Non-pigmented ciliary epithelial cell (primary cell): ENCODE measurements at regions not wholly inside any gene's neighbourhood (a gene's known extent, or its start where the extent isn't known, plus 50 kb on each side); places are given as distances from the start of the nearest gene placed in this dataset.
A peak's percentile ranks its signal among the peaks of the same experiment; 100 is the strongest.

Source experiments
- DNase-seq: peaks from one replicate; pipeline ENCODE4 v3.0.0-alpha.2; 2010; ENCODE audit warnings: low read depth

DNA sequence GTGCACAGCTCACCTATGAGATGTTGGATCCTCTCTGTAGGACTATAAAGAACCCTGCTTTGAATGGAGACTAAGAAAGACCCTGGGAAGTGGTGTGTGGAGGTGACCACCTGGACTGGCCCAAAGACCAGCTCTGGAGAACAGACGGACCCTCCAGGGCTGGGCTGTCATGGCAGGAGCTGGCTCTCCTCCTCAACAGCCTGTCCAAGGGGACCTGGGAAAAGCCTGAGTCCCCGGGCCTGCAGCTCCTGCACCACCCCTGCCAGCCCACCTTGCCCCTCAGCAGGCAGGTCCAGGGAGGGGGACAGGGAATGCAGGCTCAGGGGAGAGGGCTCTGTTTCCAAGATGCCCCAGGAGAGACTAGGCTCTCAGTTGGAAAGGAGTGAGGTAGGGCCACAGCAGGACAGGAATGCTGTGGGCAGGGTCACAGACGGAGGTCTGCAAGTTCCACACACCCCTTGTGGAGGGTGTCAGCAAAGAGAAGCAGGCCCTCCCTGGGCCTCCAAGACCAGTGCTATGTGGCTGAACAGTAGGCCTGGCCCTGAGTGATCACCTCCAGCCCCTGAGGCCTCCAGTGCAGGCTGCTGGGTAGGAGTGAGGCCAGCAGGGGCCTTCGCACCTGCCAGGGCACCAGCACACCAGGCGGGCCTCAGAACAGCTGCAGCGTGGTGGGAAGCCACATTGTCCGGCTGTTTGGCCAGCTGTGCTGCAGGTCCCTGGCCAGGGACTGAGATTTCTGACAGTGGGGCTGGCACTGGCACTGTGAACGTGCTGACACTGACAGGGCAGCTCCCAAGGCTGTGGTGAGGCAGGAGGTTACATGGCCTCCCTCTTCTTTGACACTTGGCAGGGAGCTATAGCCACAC lies 86.4 kb upstream of the OTOS start:
- DNase-seq: no peak

DNA sequence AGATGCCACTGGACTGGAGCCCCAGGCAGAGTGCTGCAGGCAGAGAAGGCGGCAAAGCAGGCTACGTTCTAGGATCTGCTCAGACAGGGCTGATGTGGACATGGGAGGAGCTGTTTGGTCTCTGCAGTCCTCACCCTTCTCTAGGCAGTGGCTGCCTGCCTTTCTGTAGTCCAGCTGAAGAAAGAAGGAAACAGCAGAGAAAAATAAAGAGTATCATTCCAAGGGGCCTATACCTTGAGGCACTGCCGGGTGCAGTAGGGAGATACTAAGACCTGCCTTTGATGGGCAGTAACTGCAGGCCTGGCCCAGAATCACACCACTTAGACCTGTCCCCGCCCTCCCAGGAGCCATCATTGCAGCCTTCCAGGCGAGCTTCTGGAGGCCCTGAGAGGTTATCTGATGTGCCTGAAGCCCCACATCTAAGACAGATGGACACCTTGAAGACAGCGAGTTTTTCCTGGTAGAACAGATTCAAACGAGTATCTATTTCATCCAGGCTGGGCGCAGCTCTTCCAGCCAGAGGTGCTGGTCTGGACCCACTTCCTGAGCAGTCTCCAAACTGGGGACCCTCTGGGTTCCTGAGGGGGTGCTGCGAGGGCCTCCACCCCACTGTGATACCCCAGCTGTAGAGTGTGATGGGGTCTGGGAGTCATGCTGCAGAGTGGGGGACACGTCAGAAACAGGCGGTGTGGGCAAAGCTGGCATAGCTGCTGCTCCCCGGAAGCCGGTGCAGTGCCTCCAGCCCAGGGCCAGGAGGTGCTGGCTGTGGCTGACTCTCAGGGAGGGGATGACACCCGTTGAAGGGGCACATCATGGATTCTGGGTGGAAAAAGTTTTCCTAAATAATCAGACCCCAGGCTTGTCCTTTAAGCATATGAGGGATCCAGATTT lies 87.3 kb upstream of the OTOS start:
- DNase-seq: no peak

DNA sequence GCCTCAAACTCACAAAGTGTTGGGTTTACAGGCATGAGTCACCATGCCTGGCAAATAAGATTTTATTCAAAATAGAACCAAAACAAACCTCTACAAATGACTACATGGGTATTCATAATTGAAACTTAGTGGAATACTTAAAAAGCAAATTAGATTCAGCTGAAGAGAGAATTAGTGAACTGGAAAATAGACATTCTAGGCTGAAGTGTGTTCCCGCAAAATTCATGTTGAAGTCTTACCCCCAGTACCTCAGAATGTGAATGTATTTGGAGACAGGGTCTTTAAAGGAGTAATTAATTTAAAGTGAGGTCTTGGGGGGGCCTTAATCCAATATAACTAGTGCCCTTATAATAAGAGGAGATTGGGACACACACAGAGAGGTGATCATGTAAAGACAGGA lies 88.5 kb upstream of the OTOS start:
- DNase-seq: no peak

DNA sequence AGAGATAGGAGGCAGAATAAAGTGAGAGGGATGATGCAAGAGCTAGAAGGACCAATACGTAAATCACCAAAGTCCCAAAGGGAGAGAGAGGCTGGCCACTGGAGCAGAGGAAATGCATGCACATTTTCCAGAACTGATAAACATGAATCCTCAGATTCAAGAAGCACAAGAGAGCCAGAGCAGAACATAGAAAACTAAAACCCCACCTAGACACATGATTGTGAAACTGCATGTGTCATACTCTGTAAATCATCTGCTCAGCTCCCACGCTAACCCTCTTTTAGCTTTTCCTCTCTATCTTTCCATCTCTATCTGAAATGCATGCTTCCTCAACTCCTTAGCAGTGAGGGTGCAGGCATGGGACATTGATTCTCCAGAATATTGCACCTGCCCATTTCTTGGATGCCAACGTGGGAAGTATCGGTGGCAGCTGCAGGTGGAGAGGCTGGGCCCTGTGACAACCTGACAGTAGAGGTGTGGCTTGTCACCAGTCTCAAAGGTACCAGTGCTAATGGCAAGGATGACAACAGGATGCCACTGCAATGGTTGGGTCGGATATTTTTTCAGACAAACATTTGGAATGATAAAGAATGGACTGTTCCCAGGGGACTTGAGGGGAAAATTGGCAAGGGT lies 89.3 kb upstream of the OTOS start:
- no peak for DNase-seq

DNA sequence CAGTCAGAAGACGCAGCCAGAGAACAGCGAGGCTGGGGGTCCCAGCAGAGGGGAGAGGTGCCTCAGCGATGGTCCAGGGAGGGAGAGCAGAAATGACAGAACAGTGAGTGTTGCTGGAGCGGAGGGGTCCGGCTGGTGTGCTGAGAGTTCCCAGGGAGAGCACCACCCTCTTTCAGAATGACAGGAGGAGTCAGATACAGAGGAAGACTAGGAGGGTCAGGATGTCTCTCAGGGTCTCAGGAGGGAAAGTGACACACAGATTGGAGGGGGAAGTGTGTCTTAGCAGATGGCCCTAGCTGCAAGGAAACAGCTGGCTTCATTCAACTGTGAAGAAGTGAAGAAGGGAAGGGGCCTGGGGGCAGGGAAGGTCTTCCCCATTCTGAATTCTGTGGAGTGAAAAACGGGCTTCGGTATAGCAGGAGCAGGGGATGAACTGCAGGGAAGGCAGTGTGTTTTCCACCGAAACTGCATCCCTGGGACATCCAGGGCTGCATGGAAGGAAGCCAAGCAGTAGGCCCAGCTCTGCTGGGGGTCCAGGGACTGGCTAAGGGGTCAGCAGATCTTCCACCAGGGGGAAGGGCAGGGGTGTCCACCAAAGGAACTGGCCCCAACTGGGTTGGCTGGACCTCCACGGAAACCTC lies 90.0 kb upstream of the OTOS start:
- DNase-seq: no peak

DNA sequence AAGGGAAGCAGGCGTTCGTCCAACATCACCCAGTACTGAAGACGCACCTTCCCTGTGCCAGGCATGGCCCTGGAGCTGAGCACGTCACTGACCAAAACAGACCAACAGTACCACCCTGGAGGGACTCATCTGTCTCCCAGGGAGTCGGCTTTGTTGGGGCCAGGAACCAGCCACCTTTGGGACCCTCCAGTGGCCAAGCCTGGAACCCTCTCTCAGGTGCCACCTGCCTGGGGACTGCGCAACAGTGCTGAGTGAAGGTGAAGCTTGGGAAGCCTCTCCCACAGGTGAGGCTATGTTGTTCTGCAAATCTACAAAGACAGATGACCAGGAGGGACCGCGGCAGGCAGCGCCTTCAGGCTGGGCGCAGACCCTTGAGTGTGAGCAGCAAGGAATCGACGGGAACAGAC lies 91.4 kb upstream of the OTOS start:
- no peak for DNase-seq

DNA sequence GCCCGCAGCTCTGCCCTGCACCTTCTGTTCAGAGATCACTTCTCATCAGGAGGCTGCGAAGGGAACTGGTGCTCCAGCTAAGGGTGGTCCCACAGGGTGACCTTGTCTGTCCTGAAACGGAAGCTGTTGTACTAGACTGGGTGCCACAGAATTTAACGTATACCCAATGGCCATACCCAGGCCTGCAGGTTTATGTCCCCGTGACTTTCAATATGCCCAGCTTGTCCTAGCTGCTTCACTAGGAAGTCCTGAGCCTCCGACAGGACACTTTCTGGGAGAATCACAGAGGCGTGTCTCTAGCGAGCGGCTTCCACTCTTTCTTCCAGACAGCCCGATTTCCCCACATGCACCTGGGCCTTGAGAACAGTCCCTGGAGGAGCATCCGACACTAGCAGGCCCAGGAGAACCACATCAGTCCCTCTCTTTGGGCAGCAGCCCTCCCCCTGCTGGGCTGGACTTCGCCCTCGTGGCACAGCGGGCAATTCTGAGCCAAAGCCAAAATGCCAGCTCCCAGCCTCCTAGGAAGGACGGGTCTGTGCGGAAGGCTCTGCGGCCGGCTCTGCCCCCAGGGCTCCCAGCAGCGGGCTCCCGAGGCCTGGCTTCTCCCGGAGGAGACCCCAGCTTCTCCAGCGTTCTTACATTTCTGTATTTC lies 91.9 kb upstream of the OTOS start:
- no peak for DNase-seq

DNA sequence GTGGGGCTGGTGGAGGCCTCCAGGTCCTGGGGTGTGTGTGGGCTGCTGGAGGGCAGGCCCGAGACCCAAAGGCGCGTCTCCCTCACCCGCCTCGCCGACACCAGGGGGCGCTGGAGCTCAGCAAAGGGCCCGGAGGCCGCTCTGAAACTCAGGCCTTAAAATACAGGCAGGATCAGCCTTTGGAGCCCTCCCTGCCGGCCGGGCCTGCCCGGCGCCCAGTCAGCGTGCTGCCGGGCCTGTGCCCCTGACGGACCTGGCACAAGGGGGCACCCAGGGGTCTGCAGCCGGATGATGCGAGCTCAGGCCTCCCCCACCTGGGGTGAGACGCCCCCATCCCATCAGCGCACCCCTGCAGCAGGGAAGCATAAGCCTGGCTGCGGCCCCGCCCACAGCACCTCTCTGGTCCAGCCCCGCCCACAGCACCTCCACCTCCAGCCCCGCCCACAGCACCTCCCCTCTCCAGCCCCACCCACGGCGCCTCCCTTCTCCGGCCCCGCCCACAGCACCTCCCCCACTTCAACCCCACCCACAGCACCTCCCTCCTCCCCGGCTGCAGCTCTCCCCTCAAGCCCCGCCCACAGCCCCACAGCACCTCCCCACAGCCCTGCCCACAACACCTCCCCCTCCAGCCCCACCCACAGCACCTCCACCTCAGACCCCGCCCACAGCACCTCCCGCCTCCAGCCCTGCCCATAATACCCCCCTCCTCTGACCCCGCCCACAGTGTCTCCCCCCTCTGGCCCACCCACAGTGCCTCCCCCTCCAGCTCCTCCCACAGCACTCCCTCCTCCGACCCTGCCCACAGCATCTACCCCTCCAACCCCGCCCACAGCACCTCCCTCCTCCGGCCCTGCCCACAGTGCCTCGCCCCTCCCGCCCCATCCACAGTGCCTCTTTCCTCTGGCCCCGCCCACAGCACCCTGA lies 92.8 kb upstream of the OTOS start:
- peak; percentile 32 for DNase-seq

DNA sequence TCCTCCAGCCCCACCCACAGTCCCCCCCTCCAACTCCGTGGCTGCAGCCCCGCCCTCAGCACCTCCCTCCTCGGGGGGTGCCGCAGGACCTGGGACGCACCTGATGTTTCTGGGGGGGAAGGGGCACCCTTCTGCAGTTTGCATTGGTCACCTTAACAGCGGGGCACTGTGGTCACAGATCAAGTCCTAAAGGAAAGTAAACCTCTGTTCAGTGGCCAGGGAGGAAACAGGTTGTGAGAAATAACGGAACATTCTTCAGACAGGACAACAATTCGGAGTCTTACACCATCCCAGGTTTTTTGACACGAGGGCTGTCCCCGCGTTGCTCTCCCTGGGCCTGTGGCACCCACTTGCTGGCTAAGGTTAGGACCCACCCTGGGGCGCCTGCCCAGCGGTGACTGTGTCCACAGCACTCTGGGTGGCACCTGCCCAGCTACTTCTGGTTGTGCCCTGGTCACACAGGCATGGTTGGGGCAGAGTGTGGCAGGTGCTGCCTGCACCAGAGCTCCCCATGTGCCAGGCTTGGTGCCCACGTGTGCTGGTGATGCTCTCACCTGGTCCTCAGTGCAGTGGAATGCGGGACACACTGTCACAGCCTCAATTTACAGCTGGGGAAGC lies 93.5 kb upstream of the OTOS start:
- DNase-seq: no peak

DNA sequence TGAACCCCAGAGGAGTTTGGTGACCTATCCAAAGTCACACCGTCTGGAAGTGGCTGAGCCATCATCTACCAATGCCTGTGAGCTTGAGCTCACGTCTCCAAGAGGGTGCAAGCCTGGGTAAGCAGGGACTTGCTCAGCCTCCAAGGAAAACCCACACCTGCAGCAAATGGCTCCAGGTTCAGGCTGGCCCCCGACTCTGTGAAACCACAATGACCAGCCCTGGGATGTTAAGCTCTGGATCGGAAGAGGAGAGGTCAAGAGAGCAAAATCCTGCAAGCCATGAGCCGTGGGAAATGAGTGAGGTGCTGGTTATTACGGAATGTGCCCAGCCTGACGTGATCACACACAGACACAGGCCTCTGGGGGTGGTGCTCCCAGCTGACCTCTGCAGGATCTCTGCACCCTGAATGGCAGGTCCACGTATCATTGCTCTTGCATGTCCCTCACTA lies 94.1 kb upstream of the OTOS start:
- DNase-seq: no peak

DNA sequence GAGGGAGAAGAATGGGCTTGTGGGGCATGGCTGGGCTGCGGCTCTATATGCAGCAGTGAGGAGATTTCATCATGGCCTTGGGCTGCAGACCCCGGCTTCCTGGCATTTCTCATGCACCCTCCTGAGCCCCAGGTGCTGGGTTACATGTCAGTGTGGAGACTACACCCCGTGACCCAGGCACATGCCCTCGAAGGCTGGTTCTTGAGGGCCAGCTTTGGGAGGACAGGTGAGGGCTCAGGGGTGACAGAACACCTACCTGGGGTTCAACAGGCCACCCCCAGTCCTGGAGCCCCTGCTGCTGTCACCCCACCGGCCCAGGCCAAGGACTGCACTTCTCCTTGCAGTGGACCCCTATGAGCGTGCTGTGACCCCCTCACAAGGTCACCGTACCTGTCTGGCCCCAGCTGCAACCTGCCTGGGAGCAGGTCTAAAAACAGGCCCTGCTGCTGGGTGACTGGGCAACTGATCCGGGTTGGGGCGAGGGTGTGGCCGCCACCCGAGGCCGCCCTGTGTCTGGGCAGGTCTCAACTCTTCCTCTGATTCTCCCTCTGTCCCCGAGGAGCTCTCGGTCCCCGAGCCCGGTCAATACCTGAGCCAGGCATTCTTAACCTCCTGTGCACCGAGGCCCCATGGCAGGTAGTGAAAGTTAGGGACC lies 94.8 kb upstream of the OTOS start:
- DNase-seq: no peak

DNA sequence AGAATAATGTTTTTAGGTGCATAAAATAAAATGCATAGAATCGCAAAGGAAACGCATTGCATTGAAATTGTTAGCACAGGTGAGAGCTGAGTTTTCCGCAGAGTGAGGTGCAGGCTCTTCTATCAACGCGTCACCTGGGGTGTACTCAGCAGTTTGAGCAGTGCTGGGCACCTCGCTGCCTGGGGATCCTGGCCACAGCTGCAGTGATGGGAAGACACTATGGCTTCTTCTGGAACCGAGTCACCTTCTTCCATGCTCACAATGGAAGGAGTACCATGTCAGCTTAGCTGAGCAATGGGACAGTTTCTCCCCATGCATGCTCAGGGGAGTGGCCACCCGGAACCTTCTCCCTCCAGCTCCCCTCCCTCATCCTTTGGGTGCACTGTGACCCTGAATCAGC lies 95.4 kb upstream of the OTOS start:
- DNase-seq: no peak

DNA sequence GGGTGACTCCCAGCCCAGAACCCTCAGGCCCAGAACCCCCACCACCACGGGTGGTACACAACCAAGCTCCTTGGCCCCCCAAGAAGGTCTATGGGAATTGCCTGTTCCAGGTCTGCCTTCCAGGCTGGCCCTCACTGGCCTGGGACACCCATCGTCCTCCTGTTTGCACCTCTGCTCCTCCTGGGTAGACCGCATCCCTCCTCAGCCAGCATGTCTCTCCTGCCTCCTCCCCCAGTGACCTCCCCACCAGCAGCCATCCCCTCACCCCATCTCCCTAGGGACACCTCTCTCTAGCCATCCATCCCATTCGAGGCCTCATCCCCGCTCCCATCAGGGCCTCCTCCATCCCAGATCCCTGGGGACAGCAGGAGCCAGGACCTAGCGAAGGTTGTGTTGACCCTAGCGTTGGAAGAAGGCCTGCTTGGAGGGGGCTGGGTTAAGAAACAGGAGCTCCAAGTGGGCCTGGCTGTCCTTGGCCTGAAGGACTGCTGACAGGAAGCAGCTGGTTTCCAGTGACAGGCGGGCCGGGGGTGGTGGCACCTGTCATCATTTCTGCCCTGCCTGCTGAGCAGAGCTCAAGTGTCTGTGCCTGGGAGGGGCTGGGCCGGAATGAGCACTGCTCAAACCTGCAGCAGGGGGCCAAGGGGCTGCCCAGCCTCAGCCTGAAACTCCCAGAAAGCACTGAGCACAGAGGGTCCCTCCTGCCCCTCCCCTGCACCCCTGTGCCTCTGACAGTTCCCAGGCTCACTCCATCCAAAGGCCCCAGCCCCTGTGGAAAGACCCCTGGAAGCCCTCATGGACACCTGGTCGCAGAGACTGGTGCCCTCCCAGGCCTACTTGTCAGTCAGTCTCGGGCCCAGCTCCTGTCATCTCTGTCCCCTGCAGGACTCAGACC lies 96.0 kb upstream of the OTOS start:
- DNase-seq: no peak

DNA sequence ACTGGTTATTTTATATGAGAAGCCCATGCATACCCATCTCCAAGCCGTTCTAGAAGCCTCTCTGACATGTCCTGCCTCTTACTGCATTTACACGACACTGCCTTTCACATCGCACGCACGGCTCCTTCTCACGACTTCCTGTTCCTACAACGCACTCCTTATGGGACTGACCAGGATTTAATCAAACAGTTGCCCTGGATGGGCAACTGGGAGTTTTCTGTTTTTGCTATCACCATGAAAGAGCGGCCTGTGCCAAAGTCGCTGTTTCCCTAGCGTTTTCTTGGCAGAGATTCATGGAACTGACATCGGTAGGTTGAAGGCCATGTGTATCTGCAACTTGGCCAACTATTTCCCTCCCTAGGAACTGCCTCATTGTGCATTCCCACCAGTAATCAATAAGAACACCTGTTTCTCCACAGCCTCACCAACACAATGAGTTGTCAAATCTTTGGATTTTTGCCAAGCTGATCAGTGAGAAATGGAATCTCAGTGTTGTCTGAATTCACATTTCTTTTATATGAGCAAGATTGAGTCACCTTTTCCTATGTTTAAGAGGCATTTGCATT lies 97.2 kb upstream of the OTOS start:
- DNase-seq: peak; percentile 35

DNA sequence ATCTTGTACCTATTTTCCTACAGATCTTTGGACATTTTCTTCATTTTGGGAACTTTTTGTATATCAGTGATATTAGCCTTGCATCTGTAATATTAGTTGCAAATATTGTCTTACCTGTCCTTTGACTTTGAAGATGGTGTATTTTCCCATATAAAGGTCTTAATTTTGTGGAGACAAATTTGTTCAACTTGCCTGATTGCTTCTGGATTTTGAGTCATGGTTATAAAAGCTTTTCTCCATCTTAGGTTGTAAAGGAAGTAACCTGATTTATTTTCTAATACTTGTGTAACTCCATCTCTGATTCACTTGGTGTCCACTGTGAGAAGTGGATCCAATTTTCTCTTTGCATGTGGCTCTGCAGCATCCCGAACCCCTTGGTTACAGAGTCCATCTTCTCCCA lies 97.7 kb upstream of the OTOS start:
- no peak for DNase-seq

DNA sequence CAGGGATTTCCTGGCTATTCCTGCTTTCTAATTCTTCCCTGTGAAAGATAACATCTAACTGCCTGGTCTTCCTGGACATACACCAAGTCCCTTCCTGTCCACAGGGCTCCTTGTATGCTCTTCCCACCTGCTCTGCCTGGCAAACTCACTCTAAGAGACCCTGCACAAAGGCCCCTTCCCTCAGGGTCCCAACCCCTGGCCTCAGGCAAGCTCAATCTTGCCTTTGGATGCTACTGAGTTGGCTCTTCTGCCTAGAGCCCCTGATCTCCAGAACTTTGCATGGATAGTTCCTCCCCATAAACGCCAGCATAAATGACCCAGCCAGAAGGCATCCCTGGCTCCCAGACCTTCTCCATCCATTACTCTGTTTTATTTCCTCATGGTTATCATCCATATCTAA lies 98.3 kb upstream of the OTOS start:
- no peak for DNase-seq

DNA sequence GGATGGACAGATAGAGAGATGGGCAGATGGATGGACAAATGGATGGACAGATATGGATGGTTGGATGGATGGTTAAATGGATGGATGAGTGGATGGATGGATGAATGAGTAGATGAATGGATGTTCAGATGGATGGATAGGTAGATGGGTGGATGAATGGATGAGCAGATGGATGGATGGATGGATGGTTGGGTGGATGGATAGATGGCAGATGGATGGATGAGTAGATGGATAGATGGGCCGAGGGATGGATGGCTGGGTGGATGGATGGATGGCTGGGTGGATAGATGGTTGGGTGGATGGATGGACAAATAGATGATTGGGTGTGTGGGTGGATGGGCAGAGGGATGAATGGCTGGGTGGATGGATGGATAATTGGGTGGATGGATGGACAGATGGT lies 98.9 kb upstream of the OTOS start:
- no peak for DNase-seq
